KOPT-K1 (cell line): ENCODE measurements at regions not wholly inside any gene's neighbourhood (a gene's known extent, or its start where the extent isn't known, plus 50 kb on each side); places are given as distances from the start of the nearest gene placed in this dataset.

Source experiments
- H3K27ac ChIP-seq: fragments of 200-600 bp; sonication (generic); 2 replicates; pipeline ENCODE4 v1.5.1; 2016; ENCODE audit warnings: antibody characterized with exemption, mild to moderate bottlenecking, low read depth, low read length; ENCODE audit not compliant: poor library complexity, severe bottlenecking
- H3K36me3 ChIP-seq: fragments of 200-600 bp; sonication (generic); 2 replicates; pipeline ENCODE4 v1.5.1; 2017; ENCODE audit warnings: antibody characterized with exemption, mild to moderate bottlenecking, low read length, moderate library complexity; ENCODE audit not compliant: insufficient read depth
- H3K9me3 ChIP-seq: fragments of 200-600 bp; sonication (generic); 2 replicates; pipeline ENCODE4 v1.5.1; 2017; ENCODE audit warnings: antibody characterized with exemption, low read length, mild to moderate bottlenecking; ENCODE audit not compliant: insufficient read depth, poor library complexity, severe bottlenecking

- Histone ChIP-seq H3K36me3 (no peaks in the 10 kb centered on the region), H3K27ac (no peak overlapping the region), H3K9me3 (no peaks in the 10 kb centered on the region)
Measured at GRCh38 chr1:116253566-116254382, 119.3 kb upstream of the ATP1A1 start.

- no peaks in the 10 kb centered on the region for H3K9me3 ChIP-seq
- no peaks in the 10 kb centered on the region for H3K36me3 ChIP-seq
- H3K27ac ChIP-seq: no peak overlapping the region
Measured at GRCh38 chr1:116254776-116255175, 118.3 kb upstream of the ATP1A1 start.

- Histone ChIP-seq H3K36me3 (no peaks in the 10 kb centered on the region), H3K27ac (no peak overlapping the region), H3K9me3 (no peaks in the 10 kb centered on the region)
Measured at GRCh38 chr1:116255486-116256285, 117.4 kb upstream of the ATP1A1 start.

- Histone ChIP-seq H3K27ac (no peak overlapping the region), H3K36me3 (no peaks in the 10 kb centered on the region), H3K9me3 (no peaks in the 10 kb centered on the region)
Measured at GRCh38 chr1:116256286-116256649, 116.8 kb upstream of the ATP1A1 start.

- H3K27ac ChIP-seq: no peak overlapping the region
- H3K9me3 ChIP-seq: no peaks in the 10 kb centered on the region
- no peaks in the 10 kb centered on the region for H3K36me3 ChIP-seq
Measured at GRCh38 chr1:116256875-116257274, 116.2 kb upstream of the ATP1A1 start.

GRCh38 chr1:116257341-116257767 is 115.7 kb upstream of the ATP1A1 start:
- Histone ChIP-seq H3K36me3 (no peaks in the 10 kb centered on the region), H3K9me3 (no peaks in the 10 kb centered on the region), H3K27ac (no peak overlapping the region)

GRCh38 chr1:116257836-116258235 is 115.2 kb upstream of the ATP1A1 start:
- H3K27ac ChIP-seq: no peak overlapping the region
- no peaks in the 10 kb centered on the region for H3K36me3 ChIP-seq
- H3K9me3 ChIP-seq: no peaks in the 10 kb centered on the region

- no peaks in the 10 kb centered on the region for H3K36me3 ChIP-seq
- H3K27ac ChIP-seq: no peak overlapping the region
Measured at GRCh38 chr1:116258668-116259419, 114.2 kb upstream of the ATP1A1 start.

GRCh38 chr1:116259663-116260062 is 113.4 kb upstream of the ATP1A1 start:
- Histone ChIP-seq H3K9me3 (no peaks in the 10 kb centered on the region), H3K36me3 (no peaks in the 10 kb centered on the region), H3K27ac (no peak overlapping the region)

More at GRCh38 chr1:116258668-116259419, 114.2 kb upstream of the ATP1A1 start:
- no peaks in the 10 kb centered on the region for H3K9me3 ChIP-seq

GRCh38 chr1:116260115-116260514 is 112.9 kb upstream of the ATP1A1 start:
- no peaks in the 10 kb centered on the region for H3K9me3 ChIP-seq
- H3K36me3 ChIP-seq: no peaks in the 10 kb centered on the region
- no peak overlapping the region for H3K27ac ChIP-seq

GRCh38 chr1:116260621-116261020 is 112.4 kb upstream of the ATP1A1 start:
- Histone ChIP-seq H3K27ac (no peak overlapping the region), H3K9me3 (no peaks in the 10 kb centered on the region)

GRCh38 chr1:116261227-116261626 is 111.8 kb upstream of the ATP1A1 start:
- Histone ChIP-seq H3K9me3 (no peaks in the 10 kb centered on the region), H3K27ac (no peak overlapping the region), H3K36me3 (no peaks in the 10 kb centered on the region)

More at GRCh38 chr1:116260621-116261020, 112.4 kb upstream of the ATP1A1 start:
- no peaks in the 10 kb centered on the region for H3K36me3 ChIP-seq

GRCh38 chr1:116262207-116262994 is 110.6 kb upstream of the ATP1A1 start:
- Histone ChIP-seq H3K9me3 (no peaks in the 10 kb centered on the region), H3K27ac (no peak overlapping the region), H3K36me3 (no peaks in the 10 kb centered on the region)

- H3K9me3 ChIP-seq: no peaks in the 10 kb centered on the region
- no peaks in the 10 kb centered on the region for H3K36me3 ChIP-seq
- no peak overlapping the region for H3K27ac ChIP-seq
Measured at GRCh38 chr1:116262995-116263385, 110.1 kb upstream of the ATP1A1 start.
